Rectal smooth muscle tissue (tissue), 1 donor: ENCODE measurements at regions not wholly inside any gene's neighbourhood (a gene's known extent, or its start where the extent isn't known, plus 50 kb on each side); places are given as distances from the start of the nearest gene placed in this dataset.

Experiments used
- H3K27ac ChIP-seq: one replicate; pipeline ENCODE4 v1.7.0; 2013; ENCODE audit warnings: low read depth, low read length, inconsistent platforms
- H3K27me3 ChIP-seq: one replicate; pipeline ENCODE4 v1.7.0; 2013; ENCODE audit warnings: low read length; ENCODE audit not compliant: control insufficient read depth, insufficient read depth
- H3K36me3 ChIP-seq: one replicate; pipeline ENCODE4 v1.7.0; 2013; ENCODE audit warnings: low read length; ENCODE audit not compliant: control insufficient read depth, insufficient read depth
- H3K4me1 ChIP-seq: one replicate; pipeline ENCODE4 v1.7.0; 2013; ENCODE audit warnings: low read length; ENCODE audit not compliant: control insufficient read depth, insufficient read depth
- H3K4me3 ChIP-seq: one replicate; pipeline ENCODE4 v1.7.0; 2013; ENCODE audit warnings: low read length
- H3K9ac ChIP-seq: one replicate; pipeline ENCODE4 v1.7.0; 2013; ENCODE audit warnings: low read length

GRCh38 chr9:16921855-16922254 lies 51.4 kb upstream of the BNC2 start:
- Histone ChIP-seq H3K27ac (no peak overlapping the region), H3K4me3 (no peak overlapping the region), H3K9ac (no peak overlapping the region), H3K27me3 (no peaks in the 10 kb centered on the region), H3K4me1 (no peaks in the 10 kb centered on the region), H3K36me3 (no peaks in the 10 kb centered on the region)
